Trophoblast cell (in vitro differentiated cells and primary cell): ENCODE measurements at regions not wholly inside any gene's neighbourhood (a gene's known extent, or its start where the extent isn't known, plus 50 kb on each side); places are given as distances from the start of the nearest gene placed in this dataset.
A peak's percentile ranks its signal among the peaks of the same experiment; 100 is the strongest.

Experiments
- DNase-seq, 2 donors: peaks; one replicate each; pipeline ENCODE4 v3.0.0-alpha.2; 2016
- H2AFZ ChIP-seq: 2 replicates; pipeline ENCODE4 v1.6.1; 2013; ENCODE audit warnings: low read length, moderate library complexity, mild to moderate bottlenecking; ENCODE audit not compliant: insufficient read depth, poor library complexity
- H2AK5ac ChIP-seq: 2 replicates; pipeline ENCODE4 v1.6.1; 2013; ENCODE audit warnings: mild to moderate bottlenecking, low read length
- H2BK120ac ChIP-seq: 2 replicates; pipeline ENCODE4 v1.6.1; 2013; ENCODE audit warnings: low read length, mild to moderate bottlenecking, moderate library complexity; ENCODE audit not compliant: insufficient read depth, poor library complexity
- H2BK12ac ChIP-seq: 2 replicates; pipeline ENCODE4 v1.6.1; 2013; ENCODE audit warnings: mild to moderate bottlenecking, low read length, moderate library complexity
- H2BK5ac ChIP-seq: 2 replicates; pipeline ENCODE4 v1.6.1; 2013; ENCODE audit warnings: low read length, low read depth, moderate library complexity, mild to moderate bottlenecking; ENCODE audit not compliant: poor library complexity
- H3K14ac ChIP-seq: 2 replicates; pipeline ENCODE4 v1.6.1; 2013; ENCODE audit warnings: mild to moderate bottlenecking, low read length
- H3K18ac ChIP-seq: 2 replicates; pipeline ENCODE4 v1.6.1; 2013; ENCODE audit warnings: mild to moderate bottlenecking, low read length
- H3K23ac ChIP-seq: 2 replicates; pipeline ENCODE4 v1.6.1; 2013; ENCODE audit warnings: low read length
- H3K27ac ChIP-seq: 2 replicates; pipeline ENCODE4 v1.5.1; 2013; ENCODE audit warnings: low read depth, mild to moderate bottlenecking, inconsistent platforms, low read length, moderate library complexity
- H3K27me3 ChIP-seq: 2 replicates; pipeline ENCODE4 v1.6.1; 2013; ENCODE audit warnings: inconsistent platforms, mild to moderate bottlenecking, low read length, moderate library complexity; ENCODE audit not compliant: insufficient read depth
- H3K36me3 ChIP-seq, 2 experiments: 1 replicate in 1 of 2; 2 replicates in 1 of 2; pipeline ENCODE4 v1.6.1; 2013; ENCODE audit warnings: low read length in 2 of 2, mild to moderate bottlenecking in 2 of 2, moderate library complexity in 1 of 2; ENCODE audit not compliant: insufficient read depth in 2 of 2, control insufficient read depth in 1 of 2
- H3K4ac ChIP-seq: 2 replicates; pipeline ENCODE4 v1.6.1; 2013; ENCODE audit warnings: low read depth, mild to moderate bottlenecking, low read length, moderate library complexity
- H3K4me1 ChIP-seq, 2 experiments: 1 replicate in 1 of 2; 2 replicates in 1 of 2; pipeline ENCODE4 v1.6.1; 2013; ENCODE audit warnings: low read length in 2 of 2, mild to moderate bottlenecking in 2 of 2, moderate library complexity in 1 of 2; ENCODE audit not compliant: insufficient read depth in 2 of 2, control insufficient read depth in 1 of 2
- H3K4me2 ChIP-seq: 2 replicates; pipeline ENCODE4 v1.6.1; 2013; ENCODE audit warnings: inconsistent platforms, mild to moderate bottlenecking, low read length, moderate library complexity
- H3K4me3 ChIP-seq: 2 replicates; pipeline ENCODE4 v1.5.1; 2013; ENCODE audit warnings: mild to moderate bottlenecking, low read depth, low read length, inconsistent platforms
- H3K79me1 ChIP-seq: one replicate; pipeline ENCODE4 v1.6.1; 2013; ENCODE audit warnings: low read length
- H3K79me2 ChIP-seq: 2 replicates; pipeline ENCODE4 v1.6.1; 2013; ENCODE audit warnings: low read length, mild to moderate bottlenecking; ENCODE audit not compliant: control insufficient read depth, insufficient read depth, poor library complexity
- H3K9ac ChIP-seq: 2 replicates; pipeline ENCODE4 v1.6.1; 2013; ENCODE audit warnings: mild to moderate bottlenecking, low read length
- H3K9me3 ChIP-seq: 2 replicates; pipeline ENCODE4 v1.6.1; 2013; ENCODE audit warnings: low read depth, mild to moderate bottlenecking, control low read depth, inconsistent platforms, low read length; ENCODE audit not compliant: insufficient read depth
- H4K12ac ChIP-seq: 2 replicates; pipeline ENCODE4 v1.6.1; 2013; ENCODE audit warnings: low read depth, mild to moderate bottlenecking, low read length, moderate library complexity
- H4K8ac ChIP-seq: 2 replicates; pipeline ENCODE4 v1.6.1; 2013; ENCODE audit warnings: low read depth, mild to moderate bottlenecking, low read length, moderate library complexity
- H4K91ac ChIP-seq: one replicate; pipeline ENCODE4 v1.6.1; 2013; ENCODE audit warnings: low read depth, mild to moderate bottlenecking, low read length, moderate library complexity
- WGBS: extraction: QIAGEN DNeasy Blood & Tissue Kit; methylation state at CpG from one replicate; pipeline ENCODE4 v1.1.7; 2013; ENCODE audit warnings: missing lambda C conversion rate; ENCODE audit not compliant: insufficient read length, insufficient coverage; ENCODE audit errors: extremely low coverage; 5-methylcytosine and 5-hydroxymethylcytosine counted together

- no peak overlapping the region for H4K91ac ChIP-seq
- H3K9ac ChIP-seq: no peak overlapping the region
- no peak for DNase-seq
- no CpG with 5 or more reads among the region's 4 CpGs for WGBS
- H3K23ac ChIP-seq: no peak overlapping the region
- no peak overlapping the region for H4K8ac ChIP-seq
- H3K9me3 ChIP-seq: no peaks in the 10 kb centered on the region
- no peak overlapping the region for H3K4ac ChIP-seq
- peaks cover 4% of the 10 kb centered on the region for H3K79me1 ChIP-seq
- no peak overlapping the region for H2BK12ac ChIP-seq
- no peak overlapping the region for H3K4me2 ChIP-seq
- H3K27me3 ChIP-seq: no peaks in the 10 kb centered on the region
- no peak overlapping the region for H3K14ac ChIP-seq
- no peaks in the 10 kb centered on the region for H3K79me2 ChIP-seq
- H2AK5ac ChIP-seq: no peak overlapping the region
- no peak overlapping the region for H3K18ac ChIP-seq
- no peaks in the 10 kb centered on the region for H3K4me1 ChIP-seq
- H4K12ac ChIP-seq: no peak overlapping the region
- no peak overlapping the region for H2BK120ac ChIP-seq
- H3K27ac ChIP-seq: no peak overlapping the region
- no peaks in the 10 kb centered on the region for H3K36me3 ChIP-seq
- H3K4me3 ChIP-seq: no peak overlapping the region
- no peak overlapping the region for H2BK5ac ChIP-seq
- H2AFZ ChIP-seq: no peak overlapping the region
Observed at GRCh38 chr3:15861163-15861562, 63.4 kb upstream of the ANKRD28 start.

GRCh38 chr3:15872807-15873206, 75.0 kb upstream of the ANKRD28 start:
- H3K4me1 ChIP-seq: no peaks in the 10 kb centered on the region
- no peak overlapping the region for H4K91ac ChIP-seq
- no peaks in the 10 kb centered on the region for H3K79me2 ChIP-seq
- no peak overlapping the region for H3K9ac ChIP-seq
- H4K8ac ChIP-seq: no peak overlapping the region
- WGBS: no CpG with 5 or more reads among the region's 1 CpG
- no peak overlapping the region for H2BK120ac ChIP-seq
- no peak overlapping the region for H3K23ac ChIP-seq
- no peak overlapping the region for H2BK12ac ChIP-seq
- H3K18ac ChIP-seq: no peak overlapping the region
- H2AFZ ChIP-seq: no peak overlapping the region
- no peaks in the 10 kb centered on the region for H3K27me3 ChIP-seq
- DNase-seq: no peak
- H3K36me3 ChIP-seq: no peaks in the 10 kb centered on the region
- H3K4me2 ChIP-seq: no peak overlapping the region
- no peak overlapping the region for H3K14ac ChIP-seq
- no peaks in the 10 kb centered on the region for H3K9me3 ChIP-seq
- H3K4me3 ChIP-seq: no peak overlapping the region
- H3K27ac ChIP-seq: no peak overlapping the region
- H3K4ac ChIP-seq: no peak overlapping the region
- no peak overlapping the region for H2BK5ac ChIP-seq
- no peaks in the 10 kb centered on the region for H3K79me1 ChIP-seq
- H4K12ac ChIP-seq: no peak overlapping the region
- H2AK5ac ChIP-seq: no peak overlapping the region

- Histone ChIP-seq H3K9me3 (no peaks in the 10 kb centered on the region), H3K4ac (no peak overlapping the region), H2BK12ac (no peak overlapping the region), H3K9ac (no peak overlapping the region), H4K91ac (no peak overlapping the region), H3K4me1 (no peaks in the 10 kb centered on the region), H3K18ac (no peak overlapping the region), H2BK5ac (no peak overlapping the region), H3K79me2 (no peaks in the 10 kb centered on the region), H3K23ac (no peak overlapping the region), H3K27me3 (no peaks in the 10 kb centered on the region), H3K36me3 (no peaks in the 10 kb centered on the region), H2AFZ (no peak overlapping the region), H3K14ac (no peak overlapping the region), H4K12ac (no peak overlapping the region), H2AK5ac (no peak overlapping the region), H3K4me2 (no peak overlapping the region), H3K27ac (no peak overlapping the region), H4K8ac (no peak overlapping the region), H2BK120ac (no peak overlapping the region), H3K4me3 (no peak overlapping the region), H3K79me1 (no peaks in the 10 kb centered on the region)
- WGBS: no CpG with 5 or more reads among the region's 4 CpGs
- no peak for DNase-seq
Observed at GRCh38 chr3:15873415-15873814, 75.6 kb upstream of the ANKRD28 start.

GRCh38 chr3:15875016-15875689, 77.4 kb upstream of the ANKRD28 start:
- no CpG with 5 or more reads among the region's 1 CpG for WGBS
- no peak overlapping the region for H2AK5ac ChIP-seq
- H2AFZ ChIP-seq: no peak overlapping the region
- no peaks in the 10 kb centered on the region for H3K27me3 ChIP-seq
- no peaks in the 10 kb centered on the region for H3K36me3 ChIP-seq
- no peak overlapping the region for H2BK5ac ChIP-seq
- no peaks in the 10 kb centered on the region for H3K79me1 ChIP-seq
- H3K4me3 ChIP-seq: no peak overlapping the region
- no peaks in the 10 kb centered on the region for H3K4me1 ChIP-seq
- no peaks in the 10 kb centered on the region for H3K9me3 ChIP-seq
- no peak overlapping the region for H3K23ac ChIP-seq
- no peak overlapping the region for H2BK12ac ChIP-seq
- no peak overlapping the region for H3K18ac ChIP-seq
- no peak overlapping the region for H3K27ac ChIP-seq
- H2BK120ac ChIP-seq: no peak overlapping the region
- no peak overlapping the region for H3K4me2 ChIP-seq
- H4K91ac ChIP-seq: no peak overlapping the region
- H4K12ac ChIP-seq: no peak overlapping the region
- H3K4ac ChIP-seq: no peak overlapping the region
- peak overlapping the region; percentile 11 for H4K8ac ChIP-seq
- H3K14ac ChIP-seq: no peak overlapping the region
- no peak overlapping the region for H3K9ac ChIP-seq
- DNase-seq: peak; percentile 49 to 88
- H3K79me2 ChIP-seq: no peaks in the 10 kb centered on the region
